ENCODE measurements at regions not wholly inside any gene's neighbourhood (a gene's known extent, or its start where the extent isn't known, plus 50 kb on each side); places are given as distances from the start of the nearest gene placed in this dataset.

DNA sequence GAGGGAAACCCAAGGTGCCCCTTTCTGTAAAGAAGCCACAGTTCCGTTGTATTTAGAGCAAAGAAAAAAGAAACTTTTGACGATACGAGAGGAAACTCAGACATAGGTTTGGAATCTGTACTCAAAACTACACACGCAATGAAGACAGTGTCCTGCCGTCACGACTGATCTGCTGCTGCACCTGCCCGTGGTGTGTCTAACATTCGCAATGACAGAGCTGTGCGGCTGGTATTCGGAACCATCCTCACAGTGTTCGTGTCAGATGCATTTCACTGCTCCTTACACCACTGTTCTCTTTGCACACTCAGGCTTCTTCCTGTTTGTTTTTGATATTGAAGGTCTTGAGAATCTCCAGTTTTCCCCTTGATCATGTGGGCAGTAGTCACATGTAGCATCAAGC lies 84.8 kb downstream of the RTL6 start:
- TF ChIP-seq POLR2A (IDR thresholded peaks at IDR 0.05) (no peak), POLR2AphosphoS5 (IDR thresholded peaks at IDR 0.05) (no peak), EP300 (IDR thresholded peaks at IDR 0.05) (no peak)
- TF ChIP-seq, protein P1, sequence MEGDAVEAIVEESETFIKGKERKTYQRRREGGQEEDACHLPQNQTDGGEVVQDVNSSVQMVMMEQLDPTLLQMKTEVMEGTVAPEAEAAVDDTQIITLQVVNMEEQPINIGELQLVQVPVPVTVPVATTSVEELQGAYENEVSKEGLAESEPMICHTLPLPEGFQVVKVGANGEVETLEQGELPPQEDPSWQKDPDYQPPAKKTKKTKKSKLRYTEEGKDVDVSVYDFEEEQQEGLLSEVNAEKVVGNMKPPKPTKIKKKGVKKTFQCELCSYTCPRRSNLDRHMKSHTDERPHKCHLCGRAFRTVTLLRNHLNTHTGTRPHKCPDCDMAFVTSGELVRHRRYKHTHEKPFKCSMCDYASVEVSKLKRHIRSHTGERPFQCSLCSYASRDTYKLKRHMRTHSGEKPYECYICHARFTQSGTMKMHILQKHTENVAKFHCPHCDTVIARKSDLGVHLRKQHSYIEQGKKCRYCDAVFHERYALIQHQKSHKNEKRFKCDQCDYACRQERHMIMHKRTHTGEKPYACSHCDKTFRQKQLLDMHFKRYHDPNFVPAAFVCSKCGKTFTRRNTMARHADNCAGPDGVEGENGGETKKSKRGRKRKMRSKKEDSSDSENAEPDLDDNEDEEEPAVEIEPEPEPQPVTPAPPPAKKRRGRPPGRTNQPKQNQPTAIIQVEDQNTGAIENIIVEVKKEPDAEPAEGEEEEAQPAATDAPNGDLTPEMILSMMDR (IDR thresholded peaks at IDR 0.05): no peak

All from gastroesophageal sphincter (tissue), 3 donors.